OCI-LY7 (cell line): ENCODE measurements at regions not wholly inside any gene's neighbourhood (a gene's known extent, or its start where the extent isn't known, plus 50 kb on each side); places are given as distances from the start of the nearest gene placed in this dataset.

Experiments used
- CTCF ChIP-seq: fragments of 200-600 bp; sonication (generic); conservative IDR thresholded peaks from 2 replicates; pipeline ENCODE4 v1.5.1; 2014; ENCODE audit warnings: mild to moderate bottlenecking, antibody characterized with exemption, low read length, moderate library complexity, mixed read lengths
- EZH2phosphoT487 ChIP-seq: fragments of 200-600 bp; sonication (generic); IDR thresholded peaks from 2 replicates; pipeline ENCODE4 v1.6.1; 2018; ENCODE audit warnings: low read depth, borderline replicate concordance, mild to moderate bottlenecking, mixed run types, antibody characterized with exemption, low read length, moderate library complexity, mixed read lengths

- no peak for TF ChIP-seq CTCF
- no peak for TF ChIP-seq EZH2phosphoT487
Observed at GRCh38 chr12:115791331-115791730, 486.2 kb downstream of the MED13L start.
